ENCODE measurements at regions not wholly inside any gene's neighbourhood (a gene's known extent, or its start where the extent isn't known, plus 50 kb on each side); places are given as distances from the start of the nearest gene placed in this dataset.

DNA sequence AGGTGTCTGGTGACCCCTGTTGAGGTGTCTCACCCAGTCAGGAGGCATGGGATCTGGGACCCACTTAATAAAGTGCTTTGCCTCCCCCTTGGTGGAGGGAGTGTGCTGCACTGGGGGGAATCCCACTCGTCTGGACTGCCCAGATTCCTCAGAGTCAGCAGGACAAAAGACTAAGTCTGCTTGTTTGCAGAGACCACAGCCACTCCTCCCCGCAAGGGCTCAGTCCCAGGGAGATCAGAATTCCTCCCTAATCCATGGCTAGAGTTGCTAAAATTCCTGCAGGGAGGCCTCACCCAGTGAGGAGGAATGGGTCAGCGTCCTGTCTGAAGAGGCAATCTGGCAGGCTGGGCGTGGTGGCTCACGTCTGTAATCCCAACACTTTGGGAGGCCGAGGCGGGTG, 442.2 kb downstream of the PABPC4L start:
- DNase-seq, result no peak

DNA sequence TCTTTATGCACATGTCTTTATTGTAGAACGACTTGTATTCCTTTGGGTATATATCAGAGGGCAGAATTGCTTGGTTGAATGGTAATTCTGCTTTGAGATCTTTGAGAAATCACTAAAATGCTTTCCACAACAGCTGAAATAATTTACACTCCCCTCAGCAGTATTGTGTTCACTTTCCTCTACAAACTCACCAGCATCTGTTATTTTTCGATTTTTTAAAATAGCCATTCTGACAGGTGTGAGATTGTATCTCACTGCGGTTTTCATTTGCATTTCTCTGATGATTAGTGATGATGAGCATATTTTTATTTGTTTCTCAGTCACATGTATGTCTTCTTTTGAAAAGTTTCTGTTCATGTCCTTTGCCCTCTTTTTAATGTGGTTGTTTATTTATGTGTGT, 459.8 kb downstream of the PABPC4L start:
- DNase-seq, result no peak

DNA sequence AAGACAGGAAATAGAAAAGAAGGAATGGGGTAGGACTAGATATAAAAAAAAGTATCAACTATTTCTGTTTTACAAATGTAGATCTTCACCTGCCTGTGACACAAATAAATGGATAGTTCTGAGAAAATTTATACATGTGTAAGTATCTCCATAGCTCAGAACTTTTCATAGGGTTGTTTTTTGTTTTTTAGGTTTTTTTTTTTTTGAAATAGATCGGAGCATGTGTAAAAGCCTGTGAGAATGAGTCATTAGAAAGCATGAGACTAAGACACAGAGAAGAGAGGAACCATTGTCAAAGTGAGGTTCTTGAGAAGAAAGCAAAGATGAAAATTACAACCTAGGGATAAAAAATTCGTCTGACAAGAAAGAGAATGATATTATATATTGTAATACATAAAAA, 481.6 kb downstream of the PABPC4L start:
- DNase-seq, result no peak

DNA sequence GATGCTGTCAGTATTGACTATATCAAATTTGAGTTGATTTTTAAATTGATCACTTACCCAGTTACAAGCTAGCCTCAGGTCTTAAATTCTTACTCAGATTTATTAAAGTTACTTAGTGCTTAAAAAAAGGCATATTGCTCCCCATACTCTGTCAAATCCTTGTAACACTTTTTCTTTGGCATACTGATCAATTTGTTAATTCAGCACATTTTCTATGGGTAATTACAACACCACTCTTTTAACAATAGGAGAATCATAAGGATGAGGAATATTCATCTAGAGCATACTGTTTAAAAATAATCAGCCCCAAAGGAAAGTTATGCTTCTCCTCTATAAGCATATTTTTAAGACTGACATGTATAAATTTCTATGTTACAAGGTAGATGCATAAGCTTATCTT, 482.5 kb downstream of the PABPC4L start:
- no peak for DNase-seq

DNA sequence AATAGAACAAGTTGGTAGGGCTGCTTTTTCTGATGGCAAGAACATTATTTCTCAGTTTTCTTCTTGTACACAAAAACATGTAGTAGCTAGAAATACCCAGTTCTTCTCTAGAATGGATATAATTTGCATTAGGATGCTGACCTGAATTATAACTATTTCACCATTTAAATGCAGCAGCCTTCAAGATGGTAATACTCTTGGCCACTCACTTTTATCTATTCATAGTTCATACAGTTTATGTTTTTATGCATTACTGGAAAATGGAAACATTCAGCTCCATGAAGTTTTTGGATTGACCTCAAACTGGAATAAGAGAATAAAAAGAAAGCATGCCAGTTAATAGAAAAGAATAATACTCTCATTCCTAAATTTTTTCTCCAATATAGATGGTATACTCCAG, 487.4 kb downstream of the PABPC4L start:
- DNase-seq, result no peak

DNA sequence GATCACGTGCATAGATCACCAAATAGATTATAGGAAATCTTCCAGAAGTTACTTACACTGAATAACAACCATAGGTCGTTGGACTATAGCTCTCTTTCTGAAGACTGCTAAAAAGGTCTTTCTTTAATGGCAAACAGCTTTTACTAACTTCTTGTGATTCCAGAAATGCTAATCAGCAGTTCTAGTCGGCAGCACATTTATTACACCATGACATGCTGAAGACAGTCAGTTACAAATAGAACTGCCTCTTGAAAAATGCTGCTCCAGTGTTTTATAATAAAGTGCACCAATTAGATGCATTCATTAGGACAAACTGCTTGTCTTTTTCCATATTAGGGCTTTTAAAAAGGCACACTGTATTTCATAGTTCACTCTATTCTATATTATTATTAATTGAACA, 488.2 kb downstream of the PABPC4L start:
- DNase-seq, result no peak

DNA sequence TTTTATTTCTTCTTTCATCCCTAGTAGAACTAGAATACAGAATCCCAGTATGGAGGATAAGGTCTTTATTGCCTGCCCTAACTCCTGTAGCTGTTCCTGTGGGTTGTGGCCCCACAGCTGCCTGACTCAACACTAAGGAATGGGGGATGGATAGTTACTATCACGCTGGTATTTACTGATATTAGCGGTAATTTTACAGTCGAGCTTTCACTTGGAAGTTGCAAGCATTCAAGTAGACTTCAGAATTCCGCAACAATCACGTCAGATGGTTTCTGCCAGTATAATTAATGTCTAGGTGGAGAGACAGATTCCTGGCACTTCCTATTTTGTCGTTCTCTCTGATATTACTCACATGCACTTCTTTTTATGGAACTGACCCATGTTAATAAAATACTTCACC, 489.8 kb downstream of the PABPC4L start:
- no peak for DNase-seq

DNA sequence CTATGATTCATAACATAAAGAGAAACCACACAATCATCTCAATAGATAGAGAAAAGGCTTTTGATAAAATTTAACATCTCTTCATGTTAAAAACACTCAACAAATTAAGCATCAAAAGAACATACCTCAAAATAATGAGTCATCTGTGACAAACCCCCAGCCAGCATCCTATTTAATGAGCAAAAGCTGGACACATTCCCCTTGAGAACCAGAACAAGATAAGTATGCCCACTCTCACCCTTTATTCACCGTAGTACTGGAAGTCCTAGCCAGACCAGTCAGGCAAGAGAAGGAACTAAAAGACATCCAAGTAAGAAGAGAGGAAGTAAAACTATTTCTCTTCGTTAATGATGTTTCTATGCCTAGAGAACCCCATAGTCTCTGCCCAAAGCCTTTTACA, 507.2 kb downstream of the PABPC4L start:
- no peak for DNase-seq

DNA sequence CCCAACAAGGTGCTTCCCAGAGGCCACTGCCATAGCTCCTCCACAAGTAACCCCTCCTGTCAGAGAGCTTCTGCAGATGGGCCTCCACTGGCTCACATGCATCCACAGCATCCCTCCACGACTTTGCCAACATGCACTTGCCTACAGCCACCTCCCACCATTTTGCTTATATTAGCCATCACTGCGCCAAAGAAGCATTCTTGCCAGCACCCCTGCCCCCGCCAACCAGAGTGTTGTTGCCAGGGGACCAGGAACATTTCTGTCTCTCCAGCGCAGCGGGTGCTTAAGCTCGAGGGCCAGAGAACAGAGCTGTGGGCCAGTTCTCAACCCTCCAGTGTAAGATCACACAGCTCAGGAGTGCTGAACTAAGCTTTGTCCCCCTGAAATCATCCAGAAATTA, 517.6 kb downstream of the PABPC4L start:
- DNase-seq, result no peak

DNA sequence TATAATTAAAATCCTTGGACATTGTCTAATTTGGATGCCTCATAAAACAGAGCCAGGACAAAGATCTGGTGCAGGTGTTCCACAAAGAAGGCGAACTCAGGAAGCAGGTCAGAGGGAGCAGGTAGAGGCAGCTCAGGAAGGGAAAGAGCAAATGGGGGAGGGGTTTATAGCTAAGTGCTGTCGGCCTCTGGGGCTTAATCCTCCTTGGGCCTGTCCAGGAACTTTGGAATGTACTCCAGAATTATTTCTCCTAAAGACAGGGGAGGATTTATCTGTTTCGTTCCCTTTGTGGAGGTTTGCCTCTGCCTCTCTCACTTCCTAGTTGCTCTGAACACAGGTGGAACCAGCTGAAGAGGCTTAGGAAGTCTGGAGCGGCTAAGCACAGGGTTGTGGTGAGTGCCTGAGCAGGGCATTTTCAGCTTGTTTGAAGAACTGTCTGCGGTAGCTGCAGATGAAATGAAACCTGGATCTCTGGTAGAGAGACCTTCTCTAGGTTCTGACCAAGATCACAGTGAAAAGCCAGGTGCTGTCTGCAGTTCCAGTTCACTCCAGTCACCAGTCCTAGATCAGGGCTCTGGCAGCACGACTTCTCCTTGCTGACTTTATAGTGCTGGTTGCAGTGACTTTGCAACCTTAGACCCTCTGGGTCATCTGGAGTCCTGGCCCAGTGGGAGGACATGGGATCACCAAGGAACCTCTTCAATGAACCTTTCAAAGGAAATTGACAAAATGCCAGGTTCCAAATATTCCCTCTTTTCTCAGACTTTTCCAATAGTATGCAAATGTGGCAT, 519.2 kb downstream of the PCDH10 start:
- DNase-seq, result no peak

DNA sequence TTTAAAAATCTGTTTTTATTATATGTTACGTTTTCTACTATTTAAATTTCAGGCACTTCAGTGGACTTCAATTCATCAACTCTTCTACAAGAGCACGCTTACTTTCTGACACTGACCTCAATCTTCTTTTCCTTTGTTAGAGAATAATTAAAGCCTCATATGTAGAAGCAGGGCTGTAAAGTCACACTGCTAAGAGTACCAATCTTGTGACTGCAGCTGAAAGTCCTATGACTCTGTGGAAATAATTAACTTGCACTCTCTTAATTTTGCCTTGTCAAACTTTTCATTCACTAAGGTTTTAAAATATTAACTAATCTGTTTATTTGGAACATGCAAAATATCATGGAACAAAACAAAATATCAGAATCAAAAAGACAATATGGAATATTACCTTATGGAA, 498.1 kb downstream of the PCDH10 start:
- DNase-seq, result no peak

DNA sequence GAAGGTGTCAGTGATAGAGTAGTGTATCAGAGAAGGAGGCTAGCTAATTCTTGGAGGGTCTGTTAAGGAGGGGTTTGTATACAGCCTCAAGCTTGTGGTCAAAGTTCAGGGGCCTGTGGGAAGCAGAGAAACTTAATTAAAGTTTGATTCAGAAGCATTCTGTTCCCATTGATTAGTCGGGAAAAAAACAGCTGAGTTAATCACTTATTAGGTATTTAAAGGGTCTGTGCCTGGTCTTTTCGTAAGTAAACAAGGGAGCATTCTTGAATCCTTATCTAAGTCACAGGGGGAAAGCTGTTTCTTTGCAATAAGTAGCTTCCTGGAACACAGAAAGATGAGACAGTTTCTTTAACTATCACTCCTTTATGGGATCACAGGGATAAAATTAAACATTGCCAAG, 492.1 kb downstream of the PCDH10 start:
- DNase-seq, result no peak

DNA sequence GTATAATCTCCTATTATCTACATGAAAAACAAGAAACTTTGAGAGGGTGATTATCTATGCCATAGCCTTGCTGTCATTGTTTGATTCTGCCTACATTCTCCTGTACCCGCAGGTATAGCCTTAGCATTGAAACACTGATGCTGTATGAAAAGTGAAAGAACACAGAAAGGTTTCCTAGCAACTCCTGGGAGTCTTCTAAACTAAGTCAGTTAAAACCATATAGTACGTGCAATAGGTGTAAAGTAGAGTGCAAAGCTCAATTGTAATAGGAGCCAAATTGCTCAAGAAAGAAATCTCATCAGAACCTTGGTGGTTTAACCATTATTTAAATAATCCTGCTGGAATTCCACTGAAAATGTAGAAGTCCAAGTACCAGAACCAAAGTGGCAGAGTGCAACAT, 489.7 kb downstream of the PCDH10 start:
- DNase-seq, result no peak

DNA sequence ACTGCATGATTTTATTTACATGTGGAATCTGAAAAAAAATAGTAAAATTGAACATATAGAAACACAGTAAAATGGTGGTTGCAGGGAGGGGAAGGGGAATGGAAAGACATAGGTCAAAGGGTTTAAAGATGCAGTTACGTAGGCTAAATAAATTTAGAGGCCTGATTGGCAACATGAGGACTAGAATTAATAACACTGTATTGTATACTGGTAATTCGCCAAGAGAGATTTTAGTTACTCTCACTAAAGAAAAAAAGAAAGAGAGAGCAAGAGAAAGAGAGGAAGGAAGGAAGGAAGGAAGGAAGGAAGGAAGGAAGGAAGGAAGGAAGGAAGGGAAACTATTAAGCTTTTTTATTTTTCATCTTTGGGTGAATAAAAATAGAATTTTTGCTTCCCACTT, 488.1 kb downstream of the PCDH10 start:
- no peak for DNase-seq

DNA sequence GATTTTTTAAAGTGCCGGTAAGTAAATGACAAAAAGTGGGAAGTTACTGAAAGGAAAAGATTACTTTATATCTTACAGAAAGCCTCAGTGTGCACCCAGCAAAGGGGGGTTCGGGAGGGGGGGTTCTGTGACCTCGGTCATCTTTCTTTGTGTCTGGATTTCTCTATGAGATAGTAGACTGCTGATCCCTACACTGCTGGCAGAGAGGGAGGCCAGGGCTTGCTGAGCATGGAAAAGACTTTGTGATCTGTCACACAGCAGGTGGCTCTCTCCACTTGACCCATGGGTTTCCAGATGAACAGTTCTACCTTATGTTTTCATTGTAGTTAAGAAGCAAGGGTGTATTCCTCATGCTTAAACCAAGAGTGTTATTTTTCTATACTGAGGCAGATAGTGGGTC, 475.6 kb downstream of the PCDH10 start:
- DNase-seq, result no peak

DNA sequence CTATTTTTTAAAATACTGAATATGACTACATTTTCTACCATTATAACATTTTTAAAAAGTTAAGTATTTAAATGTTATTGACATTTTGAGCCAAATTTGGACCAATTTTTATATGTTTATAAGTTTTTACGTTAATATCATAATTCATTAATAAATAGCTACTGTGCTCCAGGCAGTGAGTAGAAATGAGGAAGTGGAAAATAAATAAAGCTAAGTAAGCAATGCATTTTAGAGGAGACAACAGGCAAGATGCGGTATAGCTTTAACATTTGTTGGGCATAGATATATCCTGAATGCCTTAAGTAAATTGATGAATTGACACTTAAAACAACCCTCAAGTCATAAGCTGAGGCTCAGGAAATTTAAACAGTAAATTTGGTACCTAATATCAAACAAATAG, 474.8 kb downstream of the PCDH10 start:
- DNase-seq, result no peak

DNA sequence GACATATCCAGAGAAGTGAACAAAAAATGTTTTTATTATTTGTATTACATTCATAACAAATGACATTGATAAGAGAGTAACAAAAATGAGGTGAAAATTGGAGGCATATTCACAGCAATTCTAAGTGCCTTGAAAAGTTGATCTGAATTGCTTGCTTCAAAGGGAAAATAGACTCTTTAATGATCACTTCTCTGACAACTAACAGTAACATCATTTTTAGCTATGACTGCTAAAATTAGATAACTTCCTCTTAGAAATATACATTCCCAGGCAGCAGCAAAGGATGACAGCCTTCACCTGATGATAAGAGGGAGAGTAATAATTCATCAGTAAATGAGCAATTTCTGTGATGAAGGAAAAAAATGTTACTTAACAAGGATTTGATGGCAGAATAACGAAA, 472.5 kb downstream of the PCDH10 start:
- DNase-seq, result no peak

DNA sequence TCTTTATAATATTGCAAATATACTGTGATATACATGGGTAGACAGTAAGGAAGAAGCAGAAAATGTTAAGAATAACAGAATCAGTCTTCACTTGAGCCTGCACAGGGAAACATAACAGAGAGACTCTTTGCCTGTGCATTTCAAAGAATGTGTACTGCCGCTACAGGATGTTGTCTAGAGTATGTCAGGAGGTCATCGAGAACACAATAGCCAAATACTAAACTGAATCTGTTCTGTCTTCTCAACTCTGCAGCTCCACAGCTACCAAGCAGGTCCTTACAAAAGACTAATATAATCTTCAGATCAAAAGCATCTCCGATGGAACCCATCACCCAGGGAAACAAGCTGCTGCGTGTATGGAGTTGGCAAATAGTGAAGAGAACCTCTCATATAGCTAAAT, 471.5 kb downstream of the PCDH10 start:
- DNase-seq, result no peak

DNA sequence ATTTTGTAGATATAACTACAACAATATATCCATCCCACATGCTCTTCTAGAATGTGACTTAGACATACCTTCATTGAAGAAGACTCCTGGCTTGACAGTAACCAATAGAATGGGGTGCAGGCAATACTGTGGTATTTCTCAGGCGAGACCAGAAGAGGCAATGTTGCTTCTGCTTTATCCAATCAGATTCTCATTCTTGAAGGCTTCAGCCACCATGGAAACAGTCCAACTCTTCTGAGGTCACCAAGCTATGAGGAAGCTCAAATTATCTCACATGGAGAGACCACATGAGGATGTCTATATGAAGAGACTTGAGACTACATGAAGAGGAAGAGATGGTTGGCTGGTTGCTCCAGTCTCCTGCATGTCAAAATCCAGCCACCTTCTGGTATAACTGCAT, 469.9 kb downstream of the PCDH10 start:
- DNase-seq, result no peak

DNA sequence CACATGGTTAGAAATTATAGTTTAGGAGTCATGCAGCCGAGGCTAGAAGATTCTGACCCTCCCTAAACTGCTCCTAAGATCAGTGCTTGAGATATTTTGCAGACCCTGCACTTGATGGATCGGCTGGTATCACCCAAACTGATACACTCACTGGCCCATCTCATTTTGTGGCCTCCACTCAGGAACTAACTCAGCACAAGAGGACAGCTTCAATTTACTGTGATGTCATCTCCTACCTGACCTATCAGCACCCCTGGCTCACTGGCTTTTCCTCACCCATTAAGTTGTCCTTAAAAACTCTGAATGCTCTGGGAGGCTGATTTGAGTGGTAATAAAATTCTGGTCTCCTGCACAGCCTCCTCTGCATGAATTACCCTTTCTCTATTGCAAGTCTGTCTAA, 450.9 kb downstream of the PCDH10 start:
- no peak for DNase-seq

DNA sequence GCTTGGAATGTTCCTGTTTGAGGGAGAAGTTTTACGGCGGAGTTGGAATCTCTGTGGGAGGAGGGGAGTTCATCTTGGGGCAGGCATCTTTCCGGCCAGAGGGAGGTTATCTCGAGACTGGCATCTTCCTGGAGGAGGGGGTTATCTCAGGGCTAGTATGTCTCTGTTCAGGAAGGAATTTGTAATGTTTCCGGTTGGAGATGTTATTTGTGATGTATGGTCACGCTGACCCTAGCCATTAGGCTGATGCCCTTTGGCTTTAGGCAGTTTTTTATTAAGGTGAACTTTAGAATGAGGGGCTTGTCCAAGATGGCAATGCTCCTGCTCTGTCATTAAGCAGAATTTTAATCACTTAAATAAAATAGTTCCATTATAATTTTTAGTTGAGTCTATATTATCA, 449.7 kb downstream of the PCDH10 start:
- no peak for DNase-seq

DNA sequence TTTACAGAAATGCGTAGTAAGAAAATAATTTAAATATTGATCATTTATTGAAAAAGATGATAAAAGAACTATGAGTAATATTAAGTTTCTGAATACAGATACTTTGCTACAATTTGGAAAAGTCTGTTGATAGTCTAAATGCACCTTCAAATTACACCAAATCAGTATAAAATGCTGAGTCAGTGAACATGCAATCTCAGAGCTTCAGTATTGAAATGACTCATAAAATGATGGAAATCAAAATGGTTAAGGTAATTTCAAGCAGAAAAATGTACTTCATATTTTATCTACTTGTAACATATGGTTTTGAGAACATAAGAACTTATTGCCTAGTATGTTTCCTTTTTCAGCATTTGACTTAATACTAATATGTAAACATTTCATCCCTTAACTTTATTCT, 448.2 kb downstream of the PCDH10 start:
- no peak for DNase-seq

DNA sequence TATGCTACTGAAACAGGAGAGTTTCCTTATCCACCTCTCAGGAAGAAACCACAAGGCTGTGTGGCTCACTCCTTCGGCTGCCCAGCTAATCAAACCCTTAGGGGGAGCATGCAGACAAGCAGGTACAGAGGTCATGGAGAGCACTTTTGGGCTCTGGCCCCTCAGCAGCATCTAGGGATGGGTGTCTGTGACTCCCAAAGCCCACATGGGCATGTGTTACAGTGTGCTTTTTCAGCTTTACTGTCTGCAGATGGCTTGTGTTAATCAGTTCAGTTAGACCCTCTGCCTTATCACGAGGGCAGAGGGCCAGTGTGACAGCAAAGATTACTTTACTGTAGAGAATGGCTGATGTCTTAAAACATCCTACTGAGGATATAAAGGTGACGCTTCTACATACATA, 447.4 kb downstream of the PCDH10 start:
- no peak for DNase-seq

DNA sequence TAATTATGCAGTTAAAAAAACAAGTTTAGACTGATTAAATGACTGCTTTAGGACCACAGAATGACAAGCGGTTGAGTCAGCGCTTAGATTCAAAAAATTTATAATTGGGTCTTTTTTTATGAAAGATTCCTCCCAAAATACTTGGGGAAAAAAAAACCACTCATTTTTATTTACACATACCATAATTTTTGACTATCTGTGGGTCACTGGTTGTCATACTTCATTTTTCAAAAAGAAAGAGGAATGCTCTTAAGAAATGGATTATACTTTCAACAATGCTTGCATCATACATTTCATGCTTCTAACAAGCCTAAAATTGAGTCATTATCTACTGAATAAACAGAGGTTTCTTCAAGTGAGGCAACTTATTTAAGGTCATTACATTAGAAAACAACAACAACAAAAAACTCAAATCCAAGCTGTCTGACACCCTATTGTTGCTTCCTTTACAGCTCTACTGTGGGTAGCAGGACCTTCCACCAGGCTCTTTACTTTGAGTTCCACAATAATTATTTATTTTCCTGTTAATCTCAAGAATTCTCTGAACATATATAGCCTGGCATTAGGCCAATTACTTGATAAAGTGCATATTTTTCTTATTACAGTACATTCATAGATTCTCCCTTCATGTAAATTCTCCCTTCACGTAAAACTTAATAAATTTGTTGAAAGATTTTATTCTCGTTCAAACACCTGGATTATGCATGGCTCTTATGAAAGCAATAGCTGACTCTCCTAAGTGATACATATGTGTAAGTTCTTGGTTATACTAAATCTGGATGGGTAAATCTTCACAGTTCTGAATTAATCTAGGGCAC, 445.5 kb downstream of the PCDH10 start:
- DNase-seq, result peak in 1 of 3 donors; percentile 24

All from muscle of back (tissue), 3 donors.